ENCODE measurements at regions not wholly inside any gene's neighbourhood (a gene's known extent, or its start where the extent isn't known, plus 50 kb on each side); places are given as distances from the start of the nearest gene placed in this dataset.
A peak's percentile ranks its signal among the peaks of the same experiment; 100 is the strongest.
"Not testable (repeated sequence)": the region's sequence is repeated elsewhere in the genome, so short reads cannot be mapped to it uniquely, and the experiment has no call there.

- Histone ChIP-seq H2AFZ (ENCODE audit: low read depth, low read length) (no peak overlapping the region), H3K4me3 (ENCODE audit: low read depth in 1 of 2, low read length in 2 of 2) (no peak overlapping the region), H3K4me1 (ENCODE audit: insufficient read depth, low read length) (peaks cover 6% of the 10 kb centered on the region), H3K4me2 (ENCODE audit: insufficient read depth, low read length) (no peak overlapping the region), H3K9ac (ENCODE audit: low read depth, low read length) (no peak overlapping the region), H3K36me3 (ENCODE audit: insufficient read depth, low read length) (no peaks in the 10 kb centered on the region), H3K27ac (ENCODE audit: low read length) (no peak overlapping the region), H4K20me1 (ENCODE audit: insufficient read depth, low read length) (no peaks in the 10 kb centered on the region), H3K27me3 (ENCODE audit: insufficient read depth, low read length, poor library complexity) (no peaks in the 10 kb centered on the region), H3K9me3 (ENCODE audit: insufficient read depth, low read length, severe bottlenecking) (no peaks in the 10 kb centered on the region), H3K79me2 (ENCODE audit: insufficient read depth, low read length) (no peaks in the 10 kb centered on the region)
- TF ChIP-seq CTCF (IDR thresholded peaks at IDR 0.05; ENCODE audit: borderline replicate concordance, extremely low read depth, low read length, poor library complexity, severe bottlenecking) (no peak), EZH2 (IDR thresholded peaks at IDR 0.05; ENCODE audit: borderline replicate concordance, low read depth, low read length, severe bottlenecking) (no peak)
- no peak for ATAC-seq (ENCODE audit: insufficient read depth, low read depth)
- no peak for DNase-seq
These were observed 88.5 kb upstream of the UXS1 start for GRCh38 chr2:106282462-106283170.

- H3K36me3 ChIP-seq (ENCODE audit: insufficient read depth, low read length); H3K4me3 ChIP-seq (ENCODE audit: low read depth in 1 of 2, low read length in 2 of 2); H4K20me1 ChIP-seq (ENCODE audit: insufficient read depth, low read length); DNase-seq; H3K4me2 ChIP-seq (ENCODE audit: insufficient read depth, low read length); H3K27me3 ChIP-seq (ENCODE audit: insufficient read depth, low read length, poor library complexity); H3K4me1 ChIP-seq (ENCODE audit: insufficient read depth, low read length); H3K9me3 ChIP-seq (ENCODE audit: insufficient read depth, low read length, severe bottlenecking); H3K79me2 ChIP-seq (ENCODE audit: insufficient read depth, low read length); H2AFZ ChIP-seq (ENCODE audit: low read depth, low read length); H3K27ac ChIP-seq (ENCODE audit: low read length); H3K9ac ChIP-seq (ENCODE audit: low read depth, low read length): not testable (repeated sequence)
- ATAC-seq (ENCODE audit: insufficient read depth, low read depth), result peak; percentile 35; the same call in 1 of the 3 replicates
These were observed 87.9 kb upstream of the UXS1 start for GRCh38 chr2:106281907-106282430.

GRCh38 chr2:106280722-106281446 lies 86.8 kb upstream of the UXS1 start:
- no peak for DNase-seq

More at GRCh38 chr2:106280722-106281446, 86.8 kb upstream of the UXS1 start:
- no peaks in the 10 kb centered on the region for H3K9me3 ChIP-seq (ENCODE audit: insufficient read depth, low read length, severe bottlenecking)
- no peaks in the 10 kb centered on the region for H3K79me2 ChIP-seq (ENCODE audit: insufficient read depth, low read length)
- H3K27ac ChIP-seq (ENCODE audit: low read length), result no peak overlapping the region
- no peak for TF ChIP-seq EZH2 (IDR thresholded peaks at IDR 0.05; ENCODE audit: borderline replicate concordance, low read depth, low read length, severe bottlenecking)
- no peak for TF ChIP-seq CTCF (IDR thresholded peaks at IDR 0.05; ENCODE audit: borderline replicate concordance, extremely low read depth, low read length, poor library complexity, severe bottlenecking)
- no peak overlapping the region for H3K4me2 ChIP-seq (ENCODE audit: insufficient read depth, low read length)
- no peak overlapping the region for H2AFZ ChIP-seq (ENCODE audit: low read depth, low read length)
- H3K9ac ChIP-seq (ENCODE audit: low read depth, low read length), result no peak overlapping the region
- no peaks in the 10 kb centered on the region for H3K27me3 ChIP-seq (ENCODE audit: insufficient read depth, low read length, poor library complexity)
- H3K36me3 ChIP-seq (ENCODE audit: insufficient read depth, low read length), result no peaks in the 10 kb centered on the region
- H3K4me1 ChIP-seq (ENCODE audit: insufficient read depth, low read length), result peaks cover 6% of the 10 kb centered on the region
- ATAC-seq (ENCODE audit: insufficient read depth, low read depth), result no peak
- no peak overlapping the region for H3K4me3 ChIP-seq (ENCODE audit: low read depth in 1 of 2, low read length in 2 of 2)
- H4K20me1 ChIP-seq (ENCODE audit: insufficient read depth, low read length), result no peaks in the 10 kb centered on the region
